ENCODE measurements at regions not wholly inside any gene's neighbourhood (a gene's known extent, or its start where the extent isn't known, plus 50 kb on each side); places are given as distances from the start of the nearest gene placed in this dataset.
"Not testable (repeated sequence)": the region's sequence is repeated elsewhere in the genome, so short reads cannot be mapped to it uniquely, and the experiment has no call there.

GRCh38 chr10:117430535-117430934 lies 55.3 kb upstream of the PDZD8 start:
- H3K4me3 ChIP-seq (ENCODE audit: insufficient read depth, low read depth, low read length, poor library complexity, severe bottlenecking); H3K27ac ChIP-seq (ENCODE audit: insufficient read depth, low read length, poor library complexity, severe bottlenecking); H3K4me1 ChIP-seq (ENCODE audit: control insufficient read depth, insufficient read depth, low read length, poor library complexity, severe bottlenecking); H3K27me3 ChIP-seq (replicated peaks; ENCODE audit: control insufficient read depth, insufficient read depth, low read length, poor library complexity, severe bottlenecking); H3K36me3 ChIP-seq (ENCODE audit: control insufficient read depth, insufficient read depth, low read length); H3K9me3 ChIP-seq (ENCODE audit: control insufficient read depth, low read length); DNase-seq: not testable (repeated sequence)

DNA sequence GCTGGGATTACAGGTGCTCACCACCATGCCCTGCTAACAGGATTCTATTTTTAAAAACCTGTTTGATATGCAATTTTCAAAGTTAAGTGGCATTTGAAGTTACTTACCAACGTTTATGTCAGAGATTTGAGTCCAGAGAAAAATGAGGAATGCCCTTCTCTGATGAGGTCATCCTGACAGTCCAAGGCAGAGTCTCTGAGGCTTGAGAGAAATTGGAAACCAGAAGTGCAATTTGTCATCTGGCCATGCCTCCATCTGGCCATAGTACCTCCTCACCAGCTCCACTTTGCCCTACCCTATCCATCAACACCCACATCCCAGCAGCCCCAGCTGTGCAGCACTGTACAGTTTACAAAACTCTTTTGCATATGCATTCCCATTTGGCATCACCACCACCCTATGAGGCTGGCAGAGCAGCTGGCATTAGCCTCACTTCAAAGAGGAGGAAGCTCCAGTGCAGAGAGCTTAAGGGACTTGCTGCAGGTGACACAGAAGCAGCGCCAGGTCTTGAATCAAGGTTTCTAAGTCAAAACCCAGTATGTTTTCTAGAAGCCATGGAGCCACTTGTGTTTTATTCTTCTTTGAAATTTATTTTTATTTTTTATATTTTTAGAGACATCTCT lies 54.5 kb upstream of the PDZD8 start:
- Histone ChIP-seq H3K36me3 (ENCODE audit: control insufficient read depth, insufficient read depth, low read length) (no peaks in the 10 kb centered on the region), H3K4me1 (ENCODE audit: control insufficient read depth, insufficient read depth, low read length, poor library complexity, severe bottlenecking) (no peaks in the 10 kb centered on the region), H3K9me3 (ENCODE audit: control insufficient read depth, low read length) (no peaks in the 10 kb centered on the region), H3K4me3 (ENCODE audit: insufficient read depth, low read depth, low read length, poor library complexity, severe bottlenecking) (no peak overlapping the region), H3K27ac (ENCODE audit: insufficient read depth, low read length, poor library complexity, severe bottlenecking) (no peak overlapping the region), H3K27me3 (replicated peaks; ENCODE audit: control insufficient read depth, insufficient read depth, low read length, poor library complexity, severe bottlenecking) (no peaks in the 10 kb centered on the region)
- DNase-seq, result no peak

DNA sequence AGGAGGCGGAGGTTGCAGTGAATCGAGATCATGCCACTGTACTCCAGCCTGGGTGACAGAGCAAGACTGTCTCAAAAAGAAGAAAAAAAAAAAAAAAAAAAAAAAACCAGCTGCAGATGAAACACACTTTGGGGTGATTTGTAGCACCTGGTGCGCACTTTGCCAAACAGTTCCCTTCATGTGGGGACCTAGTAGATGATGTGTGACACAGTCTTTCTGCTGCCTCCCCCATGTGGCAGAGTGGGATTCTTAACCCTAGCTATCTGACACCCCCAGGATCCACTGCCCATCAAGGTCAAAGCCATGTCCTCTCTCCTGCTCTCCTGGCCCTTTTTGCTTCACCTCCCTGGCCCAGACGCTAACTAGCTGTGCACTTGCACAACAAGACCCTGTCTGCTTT lies 52.1 kb upstream of the PDZD8 start:
- no peaks in the 10 kb centered on the region for H3K9me3 ChIP-seq (ENCODE audit: control insufficient read depth, low read length)
- no peaks in the 10 kb centered on the region for H3K27me3 ChIP-seq (replicated peaks; ENCODE audit: control insufficient read depth, insufficient read depth, low read length, poor library complexity, severe bottlenecking)
- no peak for DNase-seq
- no peak overlapping the region for H3K27ac ChIP-seq (ENCODE audit: insufficient read depth, low read length, poor library complexity, severe bottlenecking)
- H3K4me3 ChIP-seq (ENCODE audit: insufficient read depth, low read depth, low read length, poor library complexity, severe bottlenecking), result no peak overlapping the region
- no peaks in the 10 kb centered on the region for H3K4me1 ChIP-seq (ENCODE audit: control insufficient read depth, insufficient read depth, low read length, poor library complexity, severe bottlenecking)
- no peaks in the 10 kb centered on the region for H3K36me3 ChIP-seq (ENCODE audit: control insufficient read depth, insufficient read depth, low read length)

DNA sequence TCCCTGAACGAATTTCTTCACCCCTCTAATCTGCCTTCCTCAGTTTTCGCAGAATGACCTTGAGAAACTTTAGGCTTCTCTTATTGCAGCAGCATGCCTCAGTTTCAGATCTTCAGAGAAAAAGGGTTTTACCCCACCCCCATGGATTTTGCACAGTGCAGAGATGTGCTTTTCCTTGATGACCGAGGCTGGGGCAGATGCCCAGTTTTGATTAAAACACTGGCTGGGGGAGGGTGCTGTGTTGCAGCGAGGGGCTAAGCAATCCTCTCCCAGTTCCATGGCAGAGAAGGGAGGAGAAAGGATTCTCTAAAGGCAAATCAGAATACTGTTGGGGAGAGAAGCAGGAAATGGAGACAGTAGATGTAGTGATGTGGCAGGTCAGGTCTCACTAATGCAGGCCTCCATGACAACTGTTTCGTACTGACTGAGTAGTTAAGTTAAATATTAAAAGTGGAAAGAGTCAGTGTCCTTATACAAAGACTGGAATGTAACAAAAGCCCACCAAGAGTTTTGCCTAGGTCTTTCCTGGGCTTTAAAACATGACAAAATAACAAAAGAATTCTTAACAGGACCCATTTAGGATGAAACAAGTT lies 50.8 kb upstream of the PDZD8 start:
- Histone ChIP-seq H3K36me3 (ENCODE audit: control insufficient read depth, insufficient read depth, low read length) (no peaks in the 10 kb centered on the region), H3K4me1 (ENCODE audit: control insufficient read depth, insufficient read depth, low read length, poor library complexity, severe bottlenecking) (no peaks in the 10 kb centered on the region), H3K4me3 (ENCODE audit: insufficient read depth, low read depth, low read length, poor library complexity, severe bottlenecking) (no peak overlapping the region), H3K27me3 (replicated peaks; ENCODE audit: control insufficient read depth, insufficient read depth, low read length, poor library complexity, severe bottlenecking) (no peaks in the 10 kb centered on the region), H3K9me3 (ENCODE audit: control insufficient read depth, low read length) (no peaks in the 10 kb centered on the region), H3K27ac (ENCODE audit: insufficient read depth, low read length, poor library complexity, severe bottlenecking) (no peak overlapping the region)
- no peak for DNase-seq

GRCh38 chr10:117424883-117425649 lies 49.8 kb upstream of the PDZD8 start:
- Histone ChIP-seq H3K4me3 (ENCODE audit: insufficient read depth, low read depth, low read length, poor library complexity, severe bottlenecking) (no peak overlapping the region), H3K27ac (ENCODE audit: insufficient read depth, low read length, poor library complexity, severe bottlenecking) (no peak overlapping the region), H3K27me3 (replicated peaks; ENCODE audit: control insufficient read depth, insufficient read depth, low read length, poor library complexity, severe bottlenecking) (no peaks in the 10 kb centered on the region), H3K9me3 (ENCODE audit: control insufficient read depth, low read length) (no peaks in the 10 kb centered on the region), H3K4me1 (ENCODE audit: control insufficient read depth, insufficient read depth, low read length, poor library complexity, severe bottlenecking) (no peaks in the 10 kb centered on the region), H3K36me3 (ENCODE audit: control insufficient read depth, insufficient read depth, low read length) (no peaks in the 10 kb centered on the region)
- DNase-seq, result no peak
